ENCODE measurements at regions not wholly inside any gene's neighbourhood (a gene's known extent, or its start where the extent isn't known, plus 50 kb on each side); places are given as distances from the start of the nearest gene placed in this dataset.
A peak's percentile ranks its signal among the peaks of the same experiment; 100 is the strongest.

DNA sequence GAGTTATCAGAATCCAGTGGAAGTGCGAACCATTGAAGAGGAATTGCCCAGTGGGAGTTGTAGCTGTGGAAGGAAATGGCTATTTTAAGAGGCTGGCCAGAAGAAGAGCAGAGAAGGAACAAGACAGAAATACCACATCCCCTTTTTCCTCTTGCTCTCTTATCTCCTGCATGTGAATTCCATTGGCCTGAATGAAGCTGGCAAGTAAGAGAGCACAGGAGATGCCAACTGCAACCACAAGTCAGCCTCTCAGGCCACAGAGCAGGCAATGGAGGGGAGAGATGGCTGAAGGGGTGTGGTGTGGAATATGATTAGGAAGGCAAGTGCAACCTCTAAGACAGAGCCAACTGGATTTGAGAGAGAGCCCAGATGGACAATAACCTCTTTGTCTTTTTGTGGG is 362.7 kb upstream of the IMPG1 start:
- DNase-seq: peak in 1 of 56 donors; percentile 2

DNA sequence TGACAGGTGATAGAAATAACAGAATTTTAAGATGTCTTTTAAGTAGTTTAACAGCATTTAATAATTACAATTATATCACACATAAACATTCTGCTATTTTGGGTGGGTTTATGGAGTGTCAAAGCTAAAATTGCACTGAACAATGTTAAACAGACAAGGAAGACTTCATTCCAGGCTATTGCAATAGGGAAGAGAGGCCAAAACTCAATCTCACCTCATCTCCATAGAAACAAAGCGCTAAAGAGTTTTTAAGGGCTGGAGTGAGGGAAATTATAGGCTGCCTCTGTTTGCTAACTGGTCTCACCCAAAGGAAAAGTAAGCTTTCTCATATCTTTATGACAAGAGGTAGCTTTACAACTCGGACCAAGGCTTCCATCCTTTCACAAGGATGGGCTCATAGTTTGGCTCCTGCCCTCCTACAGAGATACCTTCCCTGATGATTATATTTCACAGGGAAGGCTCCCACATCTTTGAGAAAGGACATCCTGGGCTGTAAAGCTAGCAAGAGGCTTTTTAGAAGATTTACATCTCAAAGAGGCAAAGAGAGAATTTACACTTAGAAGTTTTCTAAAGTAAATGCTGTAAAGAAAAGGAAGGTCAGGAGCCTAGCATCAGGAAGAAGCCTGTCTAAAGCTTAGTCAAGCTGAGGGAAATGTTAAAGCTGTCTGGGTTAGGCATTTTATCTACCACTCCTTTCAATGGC is 350.2 kb upstream of the IMPG1 start:
- no peak for DNase-seq

DNA sequence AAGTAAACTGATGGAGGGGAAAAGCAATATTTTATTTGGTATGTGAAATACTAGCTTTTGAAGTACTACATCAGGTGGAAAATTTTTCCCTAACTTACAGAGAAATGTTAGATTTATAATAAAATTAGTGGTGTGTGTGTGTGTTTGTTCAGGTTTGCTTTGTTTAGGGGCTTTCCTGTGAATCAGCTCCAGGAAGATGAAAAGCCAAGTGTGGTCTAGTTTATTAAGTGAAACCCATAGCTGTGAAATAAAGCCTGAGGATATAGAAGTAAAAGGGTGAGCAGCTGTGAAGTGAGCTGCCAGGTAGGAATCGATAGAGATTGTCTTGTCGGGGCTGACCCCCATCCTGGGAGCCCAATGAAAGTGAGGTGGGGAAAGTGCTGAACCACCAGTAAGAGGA is 347.6 kb upstream of the IMPG1 start:
- DNase-seq: no peak

DNA sequence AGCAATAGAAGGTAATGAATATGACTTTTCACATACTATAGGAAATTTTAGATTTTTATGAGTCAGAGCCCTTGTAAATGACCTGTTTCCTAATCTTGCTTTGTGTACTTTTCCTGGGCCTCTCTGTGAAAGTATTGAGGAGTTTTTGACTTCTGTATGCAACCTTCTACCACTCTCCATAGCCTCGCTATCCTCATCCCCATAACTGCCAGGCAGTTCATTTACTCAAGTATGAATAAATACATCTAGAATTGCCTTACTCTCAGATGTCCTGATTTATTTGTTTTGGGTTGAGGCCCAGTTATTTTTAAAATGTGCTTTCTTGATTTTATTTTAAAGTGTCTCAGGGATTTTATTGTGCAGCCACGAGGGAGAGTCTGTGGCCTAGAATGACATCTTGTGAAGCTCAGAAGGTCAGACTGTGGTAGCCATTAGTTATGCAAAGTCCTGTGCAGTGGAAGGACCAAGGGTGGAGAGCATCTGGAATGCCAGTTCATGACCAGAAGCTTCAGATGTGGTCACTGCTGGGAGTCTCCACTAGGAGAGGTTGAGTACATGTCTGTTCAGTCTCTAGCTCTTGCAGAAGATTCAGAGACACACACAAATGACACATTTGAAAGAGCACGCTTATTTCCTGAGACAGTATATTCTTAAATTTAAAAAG is 346.2 kb upstream of the IMPG1 start:
- no peak for DNase-seq

DNA sequence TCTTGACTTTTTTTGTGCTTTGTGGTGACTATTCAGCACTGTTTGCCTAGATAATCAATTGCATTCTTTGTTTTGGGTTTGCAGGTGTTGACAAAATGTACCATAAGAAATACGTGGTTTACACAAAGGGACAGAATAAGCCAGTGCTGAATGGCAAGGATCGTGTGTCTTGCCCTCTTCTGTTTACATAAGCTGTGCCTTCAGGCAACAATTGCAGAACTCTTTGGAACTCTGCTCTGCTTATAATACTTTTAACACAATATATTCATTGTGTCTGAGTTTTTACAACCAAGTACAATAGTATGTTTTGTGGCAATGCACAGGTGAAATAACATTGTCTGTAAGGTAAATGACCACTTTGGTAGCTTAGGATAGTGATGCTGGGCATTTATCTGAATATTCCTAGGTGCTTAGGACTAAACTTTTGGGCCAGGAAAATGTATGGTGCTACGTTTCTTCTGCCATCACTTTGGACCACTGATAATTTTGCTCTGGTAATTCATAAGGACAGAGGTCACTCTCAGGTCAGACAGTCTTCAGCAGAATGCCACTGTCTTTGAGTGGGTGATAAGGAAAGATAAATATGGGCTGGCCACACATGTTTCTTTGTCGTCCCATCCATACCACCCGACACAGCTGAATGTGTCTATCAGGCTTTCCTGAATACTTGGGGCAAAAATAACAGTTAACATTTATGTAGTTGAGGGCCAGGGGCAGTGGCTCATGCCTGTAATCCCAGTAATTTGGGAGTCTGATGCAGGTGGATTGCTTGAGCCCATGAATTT is 344.6 kb upstream of the IMPG1 start:
- no peak for DNase-seq

DNA sequence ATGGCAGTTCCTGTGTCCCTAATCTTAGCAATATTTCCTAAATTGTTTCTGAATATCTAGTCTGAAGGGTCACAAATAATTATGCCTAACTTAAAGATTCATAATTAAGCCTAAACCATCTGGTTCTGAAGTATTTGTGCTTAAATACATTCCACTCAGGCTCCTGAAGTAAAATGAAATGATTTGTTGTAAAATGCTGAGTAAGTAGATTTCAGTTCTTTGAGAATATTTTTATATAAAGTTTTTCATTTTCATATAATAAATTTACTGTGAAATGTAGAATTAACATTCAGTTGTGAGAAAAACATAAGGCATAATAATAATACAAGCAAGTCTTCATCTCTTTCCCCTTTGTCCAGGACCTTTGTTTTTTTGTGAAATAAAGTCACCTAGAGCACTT is 330.6 kb upstream of the IMPG1 start:
- DNase-seq: no peak

DNA sequence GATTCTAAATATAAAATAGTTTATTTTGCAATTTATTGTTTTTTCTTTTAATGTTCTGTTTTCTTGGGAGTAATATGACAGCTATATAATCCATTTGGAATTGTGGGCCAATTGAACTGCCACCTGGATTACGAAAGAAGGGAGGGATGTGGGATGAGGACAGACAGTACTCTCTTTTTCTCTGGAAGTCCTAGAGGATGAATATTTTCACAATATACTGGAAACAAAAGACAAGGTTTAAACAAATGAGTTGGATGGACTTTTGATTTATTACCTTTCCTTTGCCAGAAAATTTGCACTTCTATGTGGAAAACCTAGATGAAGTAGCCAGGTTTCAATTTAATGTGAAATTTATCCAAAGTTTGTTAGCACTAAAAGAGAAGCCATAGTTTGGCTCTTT is 325.5 kb upstream of the IMPG1 start:
- DNase-seq: no peak

DNA sequence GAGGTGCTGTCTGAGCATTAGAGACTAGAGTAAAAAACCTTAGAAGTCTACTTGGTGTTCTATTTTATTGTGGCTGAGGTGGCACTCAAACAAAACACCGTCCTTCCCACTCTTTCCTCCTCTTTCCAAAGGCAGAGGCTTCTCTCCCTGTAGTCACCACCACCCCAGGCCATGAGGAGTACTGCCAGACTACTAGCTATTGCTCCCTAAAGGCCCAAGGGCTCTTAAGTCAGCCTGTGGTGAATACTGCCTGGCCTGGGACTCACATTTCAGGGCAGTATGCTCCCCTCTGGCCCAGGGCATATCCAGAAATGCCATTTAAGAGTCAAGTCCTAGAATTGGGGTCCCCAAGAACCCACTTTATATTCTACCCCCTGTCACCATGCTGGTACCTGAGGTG is 309.7 kb upstream of the IMPG1 start:
- no peak for DNase-seq

DNA sequence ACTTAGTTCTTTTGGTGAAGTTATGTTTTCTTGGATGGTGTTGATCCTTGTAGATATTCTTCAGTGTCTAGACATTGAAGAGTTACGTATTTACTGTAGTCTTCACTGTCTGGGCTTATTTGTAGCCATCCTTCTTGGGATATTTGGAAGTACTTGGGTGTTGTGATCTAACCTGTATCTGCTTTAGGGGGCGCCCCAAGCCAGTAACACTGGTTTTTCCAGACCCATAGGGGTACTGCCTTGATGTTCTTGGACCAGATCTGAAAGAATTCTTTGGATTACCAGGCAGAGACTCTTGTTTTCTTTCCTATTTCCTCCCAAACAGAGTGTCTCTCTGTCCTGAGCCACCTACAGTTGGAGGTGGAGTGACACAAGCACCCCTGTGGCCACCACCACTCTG is 309.1 kb upstream of the IMPG1 start:
- DNase-seq: no peak

DNA sequence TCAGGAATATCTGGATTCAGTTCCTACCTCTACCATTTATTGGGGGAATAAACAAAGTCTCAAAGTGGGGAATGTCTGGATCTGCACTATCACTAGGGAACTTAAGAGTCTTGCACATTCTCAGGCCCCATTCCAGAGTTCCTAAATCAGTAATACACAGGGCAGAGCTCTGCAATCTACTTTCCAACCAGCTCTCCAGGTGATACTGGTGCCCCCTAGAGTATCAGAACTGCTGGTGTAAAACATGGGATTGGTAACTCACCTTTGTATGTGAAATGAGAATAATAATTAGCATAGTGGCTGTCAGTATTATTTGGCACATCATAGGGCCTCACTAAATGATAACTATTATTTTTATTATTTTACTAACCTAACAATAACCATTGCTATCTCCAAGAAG is 278.8 kb upstream of the IMPG1 start:
- DNase-seq: no peak

DNA sequence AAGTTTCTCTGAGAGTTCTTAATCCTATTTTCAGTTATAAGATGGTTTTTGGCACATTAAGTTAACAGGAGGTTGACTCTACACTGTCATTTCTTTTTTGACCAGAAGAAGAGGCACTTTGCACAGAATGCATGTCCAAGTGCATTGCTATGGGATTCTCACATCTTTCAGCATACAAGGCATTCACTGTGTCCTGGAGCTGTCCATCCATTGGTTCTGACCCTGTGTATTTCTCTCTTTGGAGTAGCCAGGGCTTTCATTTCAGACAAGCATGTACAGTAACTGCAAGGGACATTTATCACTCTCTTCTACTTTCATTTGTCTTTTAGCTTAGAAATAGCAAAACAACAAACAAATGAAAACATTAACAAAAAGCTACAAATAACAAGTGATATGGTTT is 275.1 kb upstream of the IMPG1 start:
- DNase-seq: no peak

DNA sequence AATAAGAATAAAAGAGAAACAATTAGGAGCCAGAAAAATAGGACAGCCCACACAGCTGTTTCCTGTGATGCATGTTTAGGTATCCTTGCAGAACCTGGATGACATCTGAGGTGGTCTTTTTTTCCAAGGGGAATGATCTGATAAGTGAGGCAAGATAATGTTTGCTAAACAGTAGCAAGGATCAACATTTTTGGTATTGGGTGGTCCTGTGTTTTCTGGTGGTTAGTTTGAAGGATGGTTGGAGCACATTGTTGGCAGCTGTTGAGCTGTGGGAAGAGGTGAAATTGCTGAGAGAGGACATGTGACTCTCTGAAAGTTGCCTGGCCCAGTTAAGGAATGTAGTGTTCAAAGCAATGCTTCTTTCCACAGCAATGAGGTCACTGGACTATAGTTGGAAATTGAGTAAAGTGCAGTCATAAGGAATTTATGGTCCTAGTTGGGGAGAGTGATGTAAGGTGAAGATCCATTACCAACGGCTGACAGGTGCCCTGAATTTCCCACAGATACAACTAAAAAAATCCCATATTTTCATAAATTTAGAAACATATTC is 270.2 kb upstream of the IMPG1 start:
- DNase-seq: no peak

DNA sequence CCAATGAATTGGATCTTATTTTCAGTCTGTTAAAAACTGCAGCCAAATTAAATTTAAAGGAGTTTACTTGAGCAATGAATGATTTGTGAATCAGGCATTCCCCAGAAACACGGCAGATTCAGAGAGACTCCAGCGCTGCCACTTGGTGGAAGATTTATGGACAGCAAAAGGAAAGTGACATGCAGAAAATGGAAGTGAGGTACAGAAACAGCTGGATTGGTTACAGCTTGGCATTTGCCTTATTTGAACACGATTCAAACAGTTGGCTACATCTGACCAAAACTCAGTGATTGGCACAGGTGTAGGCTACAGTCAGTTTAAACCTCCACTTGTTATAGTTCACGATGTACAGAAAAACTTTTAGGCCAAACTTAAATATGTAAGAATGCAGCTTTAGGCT is 257.6 kb upstream of the IMPG1 start:
- DNase-seq: no peak

DNA sequence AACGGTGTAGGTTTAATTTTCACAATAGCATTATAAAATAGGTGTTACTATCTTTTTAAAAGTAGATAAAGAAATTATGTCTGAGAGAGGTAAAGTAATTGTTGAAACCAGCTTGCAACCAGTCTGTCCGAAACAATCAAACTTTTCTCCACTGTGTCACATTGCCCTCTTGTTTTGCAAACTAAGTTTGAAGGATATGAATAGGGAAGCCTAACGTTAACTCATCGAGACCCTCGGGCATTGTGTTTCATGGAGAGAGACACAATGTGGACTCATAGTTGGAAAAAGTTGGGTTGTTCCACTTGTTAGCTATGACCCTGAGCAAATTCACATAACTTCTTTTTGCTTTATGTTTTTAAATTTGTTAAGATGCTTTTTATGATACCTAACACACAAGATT is 254.4 kb upstream of the IMPG1 start:
- no peak for DNase-seq

Measured in nucleus accumbens (tissue), 56 donors.